Activated T-cell treated with anti-CD3 and anti-CD28 coated beads, Interleukin-2, amount 50 U/mL, for 48 hours (primary cell): ENCODE measurements at regions not wholly inside any gene's neighbourhood (a gene's known extent, or its start where the extent isn't known, plus 50 kb on each side); places are given as distances from the start of the nearest gene placed in this dataset.

Source experiments
- DNase-seq, 2 experiments: peaks; one replicate each; pipeline ENCODE4 v3.0.0-alpha.2; 2020

- DNase-seq, result no peak
These were observed 394.2 kb upstream of the ROBO2 start for GRCh38 chr3:76645724-76646123.

- DNase-seq, result no peak
These were observed 392.9 kb upstream of the ROBO2 start for GRCh38 chr3:76646921-76647562.

GRCh38 chr3:76651784-76652183 is 388.1 kb upstream of the ROBO2 start:
- DNase-seq, result no peak

- DNase-seq, result no peak
These were observed 387.4 kb upstream of the ROBO2 start for GRCh38 chr3:76652524-76652923.

- no peak for DNase-seq
These were observed 386.2 kb upstream of the ROBO2 start for GRCh38 chr3:76653640-76654251.

GRCh38 chr3:76656531-76657070 is 383.3 kb upstream of the ROBO2 start:
- DNase-seq, result no peak

- no peak for DNase-seq
These were observed 382.0 kb upstream of the ROBO2 start for GRCh38 chr3:76657909-76658308.

- DNase-seq, result no peak
These were observed 378.2 kb upstream of the ROBO2 start for GRCh38 chr3:76661527-76662250.

- no peak for DNase-seq
These were observed 375.1 kb upstream of the ROBO2 start for GRCh38 chr3:76664816-76665215.

GRCh38 chr3:76668653-76669052 is 371.2 kb upstream of the ROBO2 start:
- no peak for DNase-seq

GRCh38 chr3:76669322-76669721 is 370.6 kb upstream of the ROBO2 start:
- no peak for DNase-seq

GRCh38 chr3:76673171-76673570 is 366.7 kb upstream of the ROBO2 start:
- no peak for DNase-seq

GRCh38 chr3:76679541-76679940 is 360.4 kb upstream of the ROBO2 start:
- no peak for DNase-seq

GRCh38 chr3:76683256-76683655 is 356.6 kb upstream of the ROBO2 start:
- no peak for DNase-seq

- no peak for DNase-seq
These were observed 355.0 kb upstream of the ROBO2 start for GRCh38 chr3:76684946-76685345.

- DNase-seq, result no peak
These were observed 354.0 kb upstream of the ROBO2 start for GRCh38 chr3:76685858-76686257.

- DNase-seq, result no peak
These were observed 352.9 kb upstream of the ROBO2 start for GRCh38 chr3:76687019-76687418.

- no peak for DNase-seq
These were observed 345.8 kb upstream of the ROBO2 start for GRCh38 chr3:76694063-76694462.

- DNase-seq, result no peak
These were observed 341.7 kb upstream of the ROBO2 start for GRCh38 chr3:76698136-76698706.

- no peak for DNase-seq
These were observed 340.1 kb upstream of the ROBO2 start for GRCh38 chr3:76699846-76700245.

GRCh38 chr3:76700323-76700722 is 339.6 kb upstream of the ROBO2 start:
- DNase-seq, result no peak

GRCh38 chr3:76702676-76703075 is 337.2 kb upstream of the ROBO2 start:
- no peak for DNase-seq

- no peak for DNase-seq
These were observed 324.5 kb upstream of the ROBO2 start for GRCh38 chr3:76715426-76715825.

GRCh38 chr3:76723366-76723765 is 316.5 kb upstream of the ROBO2 start:
- DNase-seq, result no peak
